GM19023 (cell line): ENCODE measurements at regions not wholly inside any gene's neighbourhood (a gene's known extent, or its start where the extent isn't known, plus 50 kb on each side); places are given as distances from the start of the nearest gene placed in this dataset.
A peak's percentile ranks its signal among the peaks of the same experiment; 100 is the strongest.

Experiments used
- ATAC-seq: cut with Tn5 transposase; IDR thresholded peaks from one replicate; pipeline ENCODE4 v1.9.1; 2021; ENCODE audit warnings: mild to moderate bottlenecking, moderate library complexity; ENCODE audit not compliant: unreplicated experiment

- no peak for ATAC-seq
Measured at GRCh38 chr2:156647377-156648010, 211.3 kb downstream of the GPD2 start.

GRCh38 chr2:156648522-156648921 lies 212.3 kb downstream of the GPD2 start:
- ATAC-seq = no peak

GRCh38 chr2:156649596-156649995 lies 213.4 kb downstream of the GPD2 start:
- no peak for ATAC-seq

- ATAC-seq = no peak
Measured at GRCh38 chr2:156652691-156653090, 216.5 kb downstream of the GPD2 start.

GRCh38 chr2:156653675-156654074 lies 217.5 kb downstream of the GPD2 start:
- no peak for ATAC-seq

- ATAC-seq = no peak
Measured at GRCh38 chr2:156657809-156658208, 221.6 kb downstream of the GPD2 start.

GRCh38 chr2:156659694-156660093 lies 223.5 kb downstream of the GPD2 start:
- ATAC-seq = no peak

- peak; percentile 84 for ATAC-seq
Measured at GRCh38 chr2:156663757-156664409, 227.7 kb downstream of the GPD2 start.

- ATAC-seq = no peak
Measured at GRCh38 chr2:156666130-156666785, 230.1 kb downstream of the GPD2 start.

GRCh38 chr2:156670104-156670503 lies 233.9 kb downstream of the GPD2 start:
- ATAC-seq = no peak

GRCh38 chr2:156671706-156672361 lies 235.7 kb downstream of the GPD2 start:
- ATAC-seq = no peak

GRCh38 chr2:156672556-156673332 lies 236.6 kb downstream of the GPD2 start:
- ATAC-seq = no peak

- ATAC-seq = no peak
Measured at GRCh38 chr2:156673333-156673615, 237.1 kb downstream of the GPD2 start.

- ATAC-seq = no peak
Measured at GRCh38 chr2:156673981-156674380, 237.8 kb downstream of the GPD2 start.

GRCh38 chr2:156675896-156676295 lies 239.7 kb downstream of the GPD2 start:
- no peak for ATAC-seq

- ATAC-seq = no peak
Measured at GRCh38 chr2:156679820-156680219, 243.6 kb downstream of the GPD2 start.

- no peak for ATAC-seq
Measured at GRCh38 chr2:156680266-156680665, 244.1 kb downstream of the GPD2 start.

- no peak for ATAC-seq
Measured at GRCh38 chr2:156687126-156687525, 250.9 kb downstream of the GPD2 start.

- ATAC-seq = no peak
Measured at GRCh38 chr2:156687715-156688114, 251.5 kb downstream of the GPD2 start.

- no peak for ATAC-seq
Measured at GRCh38 chr2:156689939-156690338, 253.8 kb downstream of the GPD2 start.

- ATAC-seq = no peak
Measured at GRCh38 chr2:156691014-156691413, 254.8 kb downstream of the GPD2 start.
